ENCODE measurements at regions not wholly inside any gene's neighbourhood (a gene's known extent, or its start where the extent isn't known, plus 50 kb on each side); places are given as distances from the start of the nearest gene placed in this dataset.

DNA sequence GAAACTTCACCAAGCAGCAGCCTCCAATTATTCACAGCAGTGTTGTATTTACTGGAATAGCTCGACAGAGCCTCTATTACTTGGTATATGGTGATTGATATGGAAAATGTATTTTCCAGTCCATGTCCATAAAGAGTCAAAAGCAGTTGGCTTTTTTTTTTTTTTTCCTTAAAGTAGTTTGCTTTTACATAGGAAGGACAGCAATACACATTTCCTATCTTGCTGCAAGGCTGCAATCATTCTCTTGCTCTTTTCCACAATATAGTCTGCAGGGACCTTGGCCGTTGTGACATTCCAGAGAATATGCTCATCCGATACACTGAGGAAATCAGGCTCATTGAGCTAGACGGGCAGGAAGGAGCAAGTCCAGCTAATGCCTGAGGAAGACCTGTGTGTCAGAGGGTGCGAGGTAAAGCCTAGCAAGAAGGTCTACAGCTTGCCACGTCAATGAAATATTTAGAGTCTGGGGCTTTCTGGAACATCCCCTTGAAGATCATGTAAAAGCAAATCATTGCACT is 131.1 kb downstream of the ENGASE start:
- Histone ChIP-seq H3K79me2 (ENCODE audit: insufficient read depth, low read length) (no peaks in the 10 kb centered on the region), H3K4me1 (ENCODE audit: insufficient read depth, low read length) (peaks cover 10% of the 10 kb centered on the region; the same call in 1 of the 2 replicates), H4K5ac (ENCODE audit: insufficient read length, low read depth, low read length) (no peak overlapping the region), H3T11ph (ENCODE audit: low read length) (no peak overlapping the region), H2BK5ac (ENCODE audit: insufficient read length, low read length) (no peak overlapping the region), H3K4ac (ENCODE audit: low read depth, low read length) (no peak overlapping the region), H3K23ac (ENCODE audit: insufficient read length, low read depth, low read length) (no peak overlapping the region), H3K9me3 (ENCODE audit: control insufficient read depth, low read depth, low read length) (no peaks in the 10 kb centered on the region), H3K56ac (ENCODE audit: insufficient read length, low read depth, low read length) (no peak overlapping the region), H2BK15ac (ENCODE audit: low read depth, low read length) (no peak overlapping the region), H2AK5ac (ENCODE audit: insufficient read length, low read length) (no peak overlapping the region), H2BK20ac (ENCODE audit: low read depth, low read length, poor library complexity, severe bottlenecking) (no peak overlapping the region), H3K27ac (ENCODE audit: insufficient read length, low read depth, low read length) (no peak overlapping the region), H3K79me1 (ENCODE audit: insufficient read depth, low read depth, low read length, poor library complexity, severe bottlenecking) (no peaks in the 10 kb centered on the region), H3K18ac (ENCODE audit: insufficient read length, low read depth, low read length) (no peak overlapping the region), H3K14ac (ENCODE audit: insufficient read depth, low read length) (no peak overlapping the region), H2BK12ac (ENCODE audit: insufficient read length, low read depth, low read length) (no peak overlapping the region), H3K27me3 (ENCODE audit: insufficient read depth, low read length) (no peaks in the 10 kb centered on the region), H4K91ac (ENCODE audit: insufficient read length, low read depth, low read length) (no peak overlapping the region), H3K4me2 (ENCODE audit: insufficient read depth, insufficient read length, low read length) (no peak overlapping the region), H3K23me2 (ENCODE audit: insufficient read length, low read depth, low read length, poor library complexity, severe bottlenecking) (no peaks in the 10 kb centered on the region), H4K20me1 (ENCODE audit: control insufficient read depth, insufficient read depth, insufficient read length) (no peaks in the 10 kb centered on the region), H4K8ac (replicated peaks; ENCODE audit: insufficient read length, low read depth, low read length) (no peak overlapping the region), H2AFZ (ENCODE audit: low read length) (no peak overlapping the region), H2BK120ac (ENCODE audit: low read depth, low read length, poor library complexity, severe bottlenecking) (no peak overlapping the region), H3K9ac (ENCODE audit: extremely low read depth, insufficient read length, low read length) (no peak overlapping the region)
- H3K27ac Mint-ChIP-seq, result no peak overlapping the region
- H3K4me3 Mint-ChIP-seq, result no peak overlapping the region
- no peaks in the 10 kb centered on the region for H3K36me3 Mint-ChIP-seq (ENCODE audit: insufficient read depth in 1 of 3, low read depth in 3 of 3)
- TF ChIP-seq, protein P1, sequence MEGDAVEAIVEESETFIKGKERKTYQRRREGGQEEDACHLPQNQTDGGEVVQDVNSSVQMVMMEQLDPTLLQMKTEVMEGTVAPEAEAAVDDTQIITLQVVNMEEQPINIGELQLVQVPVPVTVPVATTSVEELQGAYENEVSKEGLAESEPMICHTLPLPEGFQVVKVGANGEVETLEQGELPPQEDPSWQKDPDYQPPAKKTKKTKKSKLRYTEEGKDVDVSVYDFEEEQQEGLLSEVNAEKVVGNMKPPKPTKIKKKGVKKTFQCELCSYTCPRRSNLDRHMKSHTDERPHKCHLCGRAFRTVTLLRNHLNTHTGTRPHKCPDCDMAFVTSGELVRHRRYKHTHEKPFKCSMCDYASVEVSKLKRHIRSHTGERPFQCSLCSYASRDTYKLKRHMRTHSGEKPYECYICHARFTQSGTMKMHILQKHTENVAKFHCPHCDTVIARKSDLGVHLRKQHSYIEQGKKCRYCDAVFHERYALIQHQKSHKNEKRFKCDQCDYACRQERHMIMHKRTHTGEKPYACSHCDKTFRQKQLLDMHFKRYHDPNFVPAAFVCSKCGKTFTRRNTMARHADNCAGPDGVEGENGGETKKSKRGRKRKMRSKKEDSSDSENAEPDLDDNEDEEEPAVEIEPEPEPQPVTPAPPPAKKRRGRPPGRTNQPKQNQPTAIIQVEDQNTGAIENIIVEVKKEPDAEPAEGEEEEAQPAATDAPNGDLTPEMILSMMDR (conservative IDR thresholded peaks at IDR 0.05), result no peak
- no peak for DNase-seq
- no CpG with 5 or more reads among the region's 6 CpGs for WGBS (ENCODE audit: extremely low coverage, insufficient read length, low lambda C conversion rate)
- peaks cover 26 to 29% of the 10 kb centered on the region in 2 experiments for H3K4me1 Mint-ChIP-seq
- no peaks in the 10 kb centered on the region for H3K9me3 Mint-ChIP-seq
- peaks cover 1% of the 10 kb centered on the region for H3K27me3 Mint-ChIP-seq (ENCODE audit: low read depth)

All from H9 (cell line).